ENCODE measurements at regions not wholly inside any gene's neighbourhood (a gene's known extent, or its start where the extent isn't known, plus 50 kb on each side); places are given as distances from the start of the nearest gene placed in this dataset.

GRCh38 chr13:37960427-37960826 is 90.9 kb upstream of the TRPC4 start:
- no peaks in the 10 kb centered on the region for H3K27me3 ChIP-seq (ENCODE audit: control insufficient read depth, insufficient read depth, low read length)
- in situ Hi-C loops (cut with HindIII; ENCODE audit: low pct_unique_long_range_greater_than_20kb, low sequenced_read_pairs): no loop called here
- ChIA-PET POLR2A (no interaction called here), CTCF (no interaction called here)
- no peaks in the 10 kb centered on the region for H3K9me3 ChIP-seq (ENCODE audit: control insufficient read depth, insufficient read depth, low read depth, low read length)
- no peak for DNase-seq (ENCODE audit: low read depth, low spot score)
- ATAC-seq: no peak
- no peak overlapping the region for H3K4me3 ChIP-seq (ENCODE audit: low read depth in 2 of 2, low read length in 2 of 2)
- H3K36me3 ChIP-seq (ENCODE audit: control insufficient read depth, insufficient read depth, low read length): no peaks in the 10 kb centered on the region
- no peaks in the 10 kb centered on the region for H3K4me1 ChIP-seq (ENCODE audit: control insufficient read depth, insufficient read depth, low read length)
- intact Hi-C loops (cut with micrococcal nuclease; ENCODE audit: unreplicated experiment): no loop called here
- TF ChIP-seq CTCF (IDR thresholded peaks at IDR 0.05): peak; percentile 16; the same call in 1 of the 2 replicates
- TF ChIP-seq REST (IDR thresholded peaks at IDR 0.05; ENCODE audit: insufficient read depth in 1 of 2, low read depth in 2 of 2, low read length in 1 of 2): no peak
- no TSS peak for BruUV-seq (replicated peaks)
- H3K27ac ChIP-seq (ENCODE audit: low read length): no peak overlapping the region

- H3K4me3 ChIP-seq (ENCODE audit: low read depth in 2 of 2, low read length in 2 of 2): no peak overlapping the region
- intact Hi-C loops (cut with micrococcal nuclease; ENCODE audit: unreplicated experiment) (no loop called here), in situ Hi-C loops (cut with HindIII; ENCODE audit: low pct_unique_long_range_greater_than_20kb, low sequenced_read_pairs) (no loop called here)
- H3K27ac ChIP-seq (ENCODE audit: low read length): no peak overlapping the region
- TF ChIP-seq REST (IDR thresholded peaks at IDR 0.05; ENCODE audit: insufficient read depth in 1 of 2, low read depth in 2 of 2, low read length in 1 of 2): no peak
- TF ChIP-seq CTCF (IDR thresholded peaks at IDR 0.05): no peak
- TF ChIP-seq TCF7L2 (IDR thresholded peaks at IDR 0.05; ENCODE audit: low read depth, low read length): no peak
- no peak for TF ChIP-seq POLR2AphosphoS5 (IDR thresholded peaks at IDR 0.05; ENCODE audit: low read depth, low read length)
- no peak for TF ChIP-seq SIN3A (IDR thresholded peaks at IDR 0.05; ENCODE audit: borderline replicate concordance, insufficient read depth, low read depth, low read length)
- BruUV-seq (replicated peaks): no TSS peak
- POLR2A ChIA-PET: no interaction called here
- CTCF ChIA-PET: no interaction called here
- H3K4me1 ChIP-seq (ENCODE audit: control insufficient read depth, insufficient read depth, low read length): no peaks in the 10 kb centered on the region
- no peaks in the 10 kb centered on the region for H3K27me3 ChIP-seq (ENCODE audit: control insufficient read depth, insufficient read depth, low read length)
- no peak for DNase-seq (ENCODE audit: low read depth, low spot score)
- no peaks in the 10 kb centered on the region for H3K9me3 ChIP-seq (ENCODE audit: control insufficient read depth, insufficient read depth, low read depth, low read length)
- H3K36me3 ChIP-seq (ENCODE audit: control insufficient read depth, insufficient read depth, low read length): no peaks in the 10 kb centered on the region
- no peak for ATAC-seq
Measured at GRCh38 chr13:37959284-37959683, 89.7 kb upstream of the TRPC4 start.
